Neural cell (in vitro differentiated cells): ENCODE measurements at regions not wholly inside any gene's neighbourhood (a gene's known extent, or its start where the extent isn't known, plus 50 kb on each side); places are given as distances from the start of the nearest gene placed in this dataset.

Experiments
- H2AFZ ChIP-seq: fragments of 200-600, 300-800 bp; sonication (generic), shearing (Covaris generic); 2 replicates; pipeline ENCODE4 v1.6.0; 2014; ENCODE audit warnings: low read depth, mild to moderate bottlenecking, antibody characterized with exemption, low read length, moderate library complexity
- H3F3A ChIP-seq: fragments of 200-600 bp; shearing (Covaris generic); 2 replicates; pipeline ENCODE4 v1.6.1; 2016; ENCODE audit warnings: mild to moderate bottlenecking, moderate library complexity, mixed read lengths, antibody characterized with exemption, low read length; ENCODE audit not compliant: insufficient read depth, poor library complexity, severe bottlenecking
- H3K27ac ChIP-seq: fragments of 200-600, 300-800 bp; sonication (generic), shearing (Covaris generic); 2 replicates; pipeline ENCODE4 v1.5.1; 2014; ENCODE audit warnings: mild to moderate bottlenecking, low read length, moderate library complexity
- H3K27me3 ChIP-seq: fragments of 300-800, 200-600 bp; sonication (generic), shearing (Covaris generic); 2 replicates; pipeline ENCODE4 v1.6.0; 2014; ENCODE audit warnings: mild to moderate bottlenecking, low read depth, low read length, moderate library complexity; ENCODE audit not compliant: insufficient read depth
- H3K36me3 ChIP-seq: fragments of 300-800, 200-600 bp; sonication (generic), shearing (Covaris generic); 2 replicates; pipeline ENCODE4 v1.5.1; 2014; ENCODE audit warnings: mild to moderate bottlenecking, antibody characterized with exemption, low read length, moderate library complexity; ENCODE audit not compliant: insufficient read depth
- H3K4me2 ChIP-seq: fragments of 300-800, 200-600 bp; sonication (generic), shearing (Covaris generic); 2 replicates; pipeline ENCODE4 v1.6.0; 2014; ENCODE audit warnings: mild to moderate bottlenecking, low read length
- H3K4me3 ChIP-seq: fragments of 300-800, 200-600 bp; sonication (generic), shearing (Covaris generic); 2 replicates; pipeline ENCODE4 v1.5.1; 2014; ENCODE audit warnings: mild to moderate bottlenecking, low read length, moderate library complexity
- H3K79me2 ChIP-seq: fragments of 200-600 bp; shearing (Covaris generic); replicated peaks from 2 replicates; pipeline ENCODE4 v1.6.0; 2014; ENCODE audit warnings: mild to moderate bottlenecking, low read length, moderate library complexity; ENCODE audit not compliant: insufficient read depth
- H3K9ac ChIP-seq: fragments of 300-800, 200-600 bp; sonication (generic), shearing (Covaris generic); 2 replicates; pipeline ENCODE4 v1.6.1; 2016; ENCODE audit warnings: mild to moderate bottlenecking, low read length, mixed read lengths
- H3K9me2 ChIP-seq: fragments of 200-600 bp; shearing (Covaris generic); 2 replicates; pipeline ENCODE4 v1.6.1; 2016; ENCODE audit warnings: mild to moderate bottlenecking, low read length, mixed read lengths; ENCODE audit not compliant: insufficient read depth
- H3K9me3 ChIP-seq: fragments of 200-600, 300-800 bp; sonication (generic), shearing (Covaris generic); 2 replicates; pipeline ENCODE4 v1.6.1; 2016; ENCODE audit warnings: mild to moderate bottlenecking, mixed run types, low read length, moderate library complexity, mixed read lengths
- H4K20me1 ChIP-seq: fragments of 200-600 bp; shearing (Covaris generic); 2 replicates; pipeline ENCODE4 v1.6.1; 2016; ENCODE audit warnings: mild to moderate bottlenecking, mixed run types; ENCODE audit not compliant: insufficient read depth
- CTCF ChIP-seq: fragments of 450-650 bp; IDR thresholded peaks from 2 replicates; pipeline ENCODE4 v1.5.1; 2014; ENCODE audit warnings: antibody characterized with exemption, mild to moderate bottlenecking, moderate library complexity; ENCODE audit not compliant: poor library complexity, severe bottlenecking
- EP300 ChIP-seq: fragments of 450-650 bp; conservative IDR thresholded peaks from 2 replicates; pipeline ENCODE4 v1.6.1; 2014; ENCODE audit warnings: antibody characterized with exemption, mild to moderate bottlenecking, moderate library complexity; ENCODE audit not compliant: poor library complexity, severe bottlenecking
- EZH2 ChIP-seq: fragments of 200-600, 300-800 bp; shearing (Covaris generic), sonication (generic); IDR thresholded peaks from 2 replicates; pipeline ENCODE4 v1.6.1; 2014; ENCODE audit warnings: antibody characterized with exemption, low read length, borderline replicate concordance, mild to moderate bottlenecking; ENCODE audit not compliant: insufficient read depth, poor library complexity, severe bottlenecking
- MXI1 ChIP-seq: fragments of 450-650 bp; conservative IDR thresholded peaks from 2 replicates; pipeline ENCODE4 v1.6.1; 2014; ENCODE audit warnings: antibody characterized with exemption, mild to moderate bottlenecking; ENCODE audit not compliant: poor library complexity, severe bottlenecking
- POLR2AphosphoS5 ChIP-seq: IDR thresholded peaks from 2 replicates; pipeline ENCODE4 v1.6.1; 2012
- RAD21 ChIP-seq: fragments of 450-650 bp; conservative IDR thresholded peaks from 2 replicates; pipeline ENCODE4 v1.6.1; 2014; ENCODE audit warnings: antibody characterized with exemption, mild to moderate bottlenecking, moderate library complexity
- REST ChIP-seq: IDR thresholded peaks from 2 replicates; pipeline ENCODE4 v1.6.1; 2012; ENCODE audit warnings: borderline replicate concordance
- SMC3 ChIP-seq: fragments of 450-650 bp; conservative IDR thresholded peaks from 2 replicates; pipeline ENCODE4 v1.6.1; 2014; ENCODE audit warnings: antibody characterized with exemption, mild to moderate bottlenecking, moderate library complexity; ENCODE audit not compliant: poor library complexity
- TAF1 ChIP-seq: IDR thresholded peaks from 2 replicates; pipeline ENCODE4 v1.6.1; 2012; ENCODE audit warnings: low read depth

- H3K9me3 ChIP-seq = no peaks in the 10 kb centered on the region
- no peaks in the 10 kb centered on the region for H3K27me3 ChIP-seq
- no peaks in the 10 kb centered on the region for H3K79me2 ChIP-seq
- no peak overlapping the region for H3K9ac ChIP-seq
- H3F3A ChIP-seq = no peaks in the 10 kb centered on the region
- H3K9me2 ChIP-seq = no peaks in the 10 kb centered on the region
- no peak overlapping the region for H3K4me3 ChIP-seq
- no peak overlapping the region for H2AFZ ChIP-seq
- no peaks in the 10 kb centered on the region for H3K36me3 ChIP-seq
- H4K20me1 ChIP-seq = no peaks in the 10 kb centered on the region
- no peak overlapping the region for H3K4me2 ChIP-seq
- H3K27ac ChIP-seq = no peak overlapping the region
- no peak for TF ChIP-seq MXI1
- no peak for TF ChIP-seq REST
- TF ChIP-seq SMC3 = no peak
- TF ChIP-seq CTCF = no peak
- no peak for TF ChIP-seq RAD21
- no peak for TF ChIP-seq POLR2AphosphoS5
- no peak for TF ChIP-seq EZH2
- no peak for TF ChIP-seq TAF1
- no peak for TF ChIP-seq EP300
Measured at GRCh38 chr20:60339738-60340137, 381.5 kb downstream of the CDH26 start.

- H3K27me3 ChIP-seq = no peaks in the 10 kb centered on the region
- no peak overlapping the region for H3K27ac ChIP-seq
- no peaks in the 10 kb centered on the region for H3K79me2 ChIP-seq
- H3K4me2 ChIP-seq = no peak overlapping the region
- no peaks in the 10 kb centered on the region for H3K9me3 ChIP-seq
- no peak overlapping the region for H3K9ac ChIP-seq
- no peaks in the 10 kb centered on the region for H3F3A ChIP-seq
- no peaks in the 10 kb centered on the region for H3K9me2 ChIP-seq
- no peak overlapping the region for H2AFZ ChIP-seq
- H3K4me3 ChIP-seq = no peak overlapping the region
- H4K20me1 ChIP-seq = no peaks in the 10 kb centered on the region
- no peaks in the 10 kb centered on the region for H3K36me3 ChIP-seq
- TF ChIP-seq EP300 (no peak), CTCF (no peak), RAD21 (no peak), EZH2 (no peak)
Measured at GRCh38 chr20:60340232-60340631, 382.0 kb downstream of the CDH26 start.
